HG03025 (cell line): ENCODE measurements at regions not wholly inside any gene's neighbourhood (a gene's known extent, or its start where the extent isn't known, plus 50 kb on each side); places are given as distances from the start of the nearest gene placed in this dataset.

Experiments
- ATAC-seq: cut with Tn5 transposase; IDR thresholded peaks from one replicate; pipeline ENCODE4 v1.9.1; 2021; ENCODE audit warnings: mild to moderate bottlenecking, moderate library complexity; ENCODE audit not compliant: unreplicated experiment, low FRiP score

GRCh38 chr14:65866886-65867285, 454.4 kb downstream of the FUT8 start:
- ATAC-seq: no peak

- ATAC-seq: no peak
Measured at GRCh38 chr14:65867333-65867732, 454.8 kb downstream of the FUT8 start.

- no peak for ATAC-seq
Measured at GRCh38 chr14:65872536-65872935, 460.0 kb downstream of the FUT8 start.

GRCh38 chr14:65877166-65877565, 464.6 kb downstream of the FUT8 start:
- no peak for ATAC-seq

DNA sequence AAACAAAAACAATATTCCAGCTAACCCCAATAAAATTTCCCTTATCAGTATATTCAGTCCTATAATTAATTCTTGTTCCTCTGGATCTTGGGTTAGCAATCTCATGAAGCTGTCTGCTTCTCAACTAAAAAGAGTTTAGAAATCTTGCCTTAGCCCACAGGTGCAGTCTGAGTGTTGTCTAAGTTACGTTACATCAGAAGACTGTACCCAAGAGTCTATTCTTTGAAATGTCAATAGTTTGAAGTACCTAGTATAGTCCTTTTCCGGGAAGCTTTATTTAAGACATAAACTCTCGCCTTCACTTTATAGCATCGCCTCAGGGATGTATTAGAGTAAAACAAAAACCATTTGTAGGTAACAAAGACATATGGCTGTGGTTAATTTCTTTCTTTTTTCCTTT, 465.1 kb downstream of the FUT8 start:
- ATAC-seq: no peak

- ATAC-seq: no peak
Measured at GRCh38 chr14:65878586-65878985, 466.1 kb downstream of the FUT8 start.

DNA sequence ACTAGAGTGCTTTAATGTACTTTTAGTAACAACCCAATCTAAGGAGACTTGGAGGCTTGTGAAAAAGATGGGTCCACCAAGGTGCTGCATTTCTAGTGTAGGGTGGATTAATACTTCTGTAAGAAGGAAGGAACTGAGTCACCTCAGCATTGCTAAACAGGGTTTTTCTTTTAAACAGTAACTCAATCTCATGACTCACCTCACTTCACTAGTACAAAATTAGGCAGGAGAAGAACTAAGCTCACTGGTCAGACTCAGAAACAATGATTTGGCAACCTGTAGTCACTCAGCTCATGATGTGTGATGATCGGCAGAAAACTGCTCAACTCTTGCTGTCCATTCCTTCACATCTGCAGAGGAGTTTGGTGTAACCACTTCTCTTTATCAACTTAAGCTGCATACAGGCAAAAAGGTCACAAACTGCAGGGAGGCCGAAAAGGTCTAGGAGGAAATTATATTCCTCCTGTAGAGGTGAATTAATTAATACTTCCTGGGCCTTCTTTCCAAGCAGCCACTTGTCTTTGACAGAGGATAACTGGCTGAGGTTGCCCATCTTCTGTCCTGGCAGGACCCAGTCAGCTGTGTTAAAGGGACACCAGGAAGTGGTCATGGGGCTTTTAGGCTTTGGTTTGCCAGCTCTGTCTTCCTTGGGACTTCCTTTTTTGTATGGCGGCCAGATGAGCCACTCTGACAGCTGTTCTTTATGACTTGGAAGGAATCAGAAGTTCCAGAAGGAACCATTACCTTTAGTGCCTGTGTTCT, 466.9 kb downstream of the FUT8 start:
- no peak for ATAC-seq

DNA sequence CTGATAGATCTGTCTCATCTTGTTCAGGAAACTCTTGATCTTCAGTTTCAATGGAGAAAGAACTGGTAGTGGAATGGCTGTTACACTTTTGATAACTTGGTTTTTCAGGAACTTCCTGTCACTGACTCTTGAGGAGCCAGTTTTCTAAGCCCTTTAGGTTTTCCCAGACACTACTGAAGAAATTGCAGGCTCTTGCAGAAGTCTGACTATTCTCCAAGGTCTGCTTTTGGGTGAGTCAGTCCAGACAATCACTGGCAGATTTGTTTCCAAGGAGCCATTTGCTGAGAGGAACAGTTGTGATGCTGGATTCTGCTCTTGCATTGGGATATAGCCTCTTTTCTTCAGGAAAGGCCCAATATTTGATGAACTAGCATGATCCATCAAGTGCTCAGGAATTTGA, 468.0 kb downstream of the FUT8 start:
- no peak for ATAC-seq

DNA sequence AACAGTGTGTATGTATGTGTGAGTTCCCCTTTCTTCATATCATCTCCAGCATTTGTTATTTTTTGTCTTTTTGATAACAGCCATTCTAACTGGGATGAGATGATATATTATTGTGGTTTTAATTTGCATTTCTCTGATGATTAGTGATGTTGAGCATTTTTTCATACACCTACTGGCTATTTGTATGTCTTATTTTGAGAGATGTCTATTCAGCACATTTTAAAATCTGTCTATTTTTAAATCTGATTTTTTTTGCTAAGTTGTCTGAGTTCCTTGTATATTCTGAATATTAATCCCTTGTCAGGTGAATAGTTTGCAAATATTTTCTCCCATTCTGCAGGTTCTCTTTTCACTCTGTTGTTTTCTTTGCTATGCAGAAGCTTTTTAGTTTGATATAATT, 469.1 kb downstream of the FUT8 start:
- no peak for ATAC-seq

DNA sequence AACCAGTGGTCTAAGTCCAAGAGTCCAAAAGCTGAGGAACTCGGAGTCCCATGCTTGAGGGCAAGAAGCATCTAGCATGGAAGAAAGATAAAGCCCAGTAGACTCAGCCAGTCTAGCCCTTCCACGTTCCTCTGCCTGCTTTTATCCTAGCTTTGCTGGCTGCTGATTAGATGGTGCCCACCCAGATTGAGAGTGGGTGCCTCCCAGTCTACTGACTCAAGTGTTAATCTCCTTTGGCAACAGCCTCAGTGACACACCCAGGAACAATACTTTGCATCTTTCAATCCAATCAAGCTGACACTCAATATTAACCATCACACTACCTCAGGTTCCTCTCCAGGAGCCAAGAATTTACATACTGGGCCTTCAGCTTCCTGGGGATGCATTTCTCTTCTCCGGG, 476.1 kb downstream of the FUT8 start:
- no peak for ATAC-seq

DNA sequence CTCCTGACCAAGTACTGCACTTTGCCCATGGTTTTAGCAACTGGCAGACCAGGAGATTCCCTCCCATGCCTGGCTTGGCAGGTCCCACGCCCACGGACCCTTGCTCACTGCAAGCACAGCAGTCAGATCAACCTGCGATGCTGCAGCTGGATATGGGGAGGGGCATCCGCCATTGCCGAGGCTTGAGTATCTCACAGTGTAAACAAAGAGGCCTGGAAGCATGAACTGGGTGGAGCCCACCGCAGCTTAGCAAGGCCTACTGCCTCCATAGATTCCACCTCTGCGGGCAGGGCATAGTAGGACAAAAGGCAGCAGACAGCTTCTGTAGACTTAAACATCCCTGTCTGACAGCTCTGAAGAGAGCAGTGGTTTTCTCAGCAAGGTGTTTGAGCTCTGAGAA, 479.8 kb downstream of the FUT8 start:
- no peak for ATAC-seq

- ATAC-seq: no peak
Measured at GRCh38 chr14:65900164-65900563, 487.6 kb downstream of the FUT8 start.

DNA sequence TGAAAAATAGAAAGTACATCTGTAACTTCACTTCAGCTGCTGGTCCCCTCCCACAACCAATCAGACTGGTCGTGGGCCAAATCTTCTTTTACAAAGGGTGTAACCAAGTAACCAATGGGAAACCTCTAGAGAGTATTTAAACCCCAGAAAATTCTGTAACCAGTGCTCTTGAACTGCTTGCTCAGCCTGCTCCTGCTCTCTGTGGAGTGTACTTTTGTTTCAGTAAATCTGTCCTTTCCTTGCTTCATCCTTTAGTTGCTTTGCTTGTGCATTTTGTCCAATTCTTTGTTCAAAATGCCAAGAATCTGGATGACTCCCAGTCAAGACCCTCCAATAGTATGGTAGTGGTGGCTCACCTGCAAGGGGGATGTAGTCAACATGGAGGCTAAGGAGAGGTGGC, 489.1 kb downstream of the FUT8 start:
- ATAC-seq: no peak

DNA sequence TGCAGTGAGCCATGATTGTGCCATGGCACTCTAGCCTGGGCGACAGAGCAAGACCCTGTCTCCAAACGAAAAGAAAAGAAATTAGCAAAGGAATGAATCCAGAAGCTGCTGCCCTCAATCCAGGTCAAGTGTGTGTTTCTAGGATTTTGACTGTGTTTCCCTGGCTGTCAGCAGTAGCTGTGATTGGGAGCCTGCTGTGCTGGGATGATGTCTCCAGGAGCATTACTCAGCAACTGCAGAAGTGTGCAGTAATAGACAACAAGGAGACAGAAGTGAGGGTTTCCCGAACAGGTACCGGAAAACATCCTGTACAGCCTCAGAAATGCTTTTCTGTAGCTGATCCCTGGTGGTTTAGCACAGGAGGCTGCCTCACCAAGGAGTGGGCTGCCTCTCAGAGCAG, 492.5 kb downstream of the FUT8 start:
- ATAC-seq: no peak

DNA sequence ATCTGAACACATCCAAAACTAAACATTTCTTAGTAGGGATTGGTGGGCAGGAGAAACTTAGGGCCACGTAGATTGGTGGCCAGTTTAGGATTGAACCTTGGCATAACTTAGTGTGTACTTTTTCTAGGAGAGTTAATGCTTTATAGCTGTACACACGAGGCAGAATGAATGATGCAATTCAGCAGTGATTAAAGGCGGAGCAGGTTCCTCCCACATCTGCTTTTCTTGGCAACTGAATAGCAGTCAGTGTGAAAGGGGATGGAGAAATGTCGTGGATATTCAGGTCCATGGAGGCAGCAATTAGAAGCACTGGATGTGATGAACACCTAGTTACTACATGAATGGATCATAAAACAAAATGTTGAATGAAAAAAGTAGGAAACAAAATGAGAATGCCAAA, 493.8 kb downstream of the FUT8 start:
- no peak for ATAC-seq

GRCh38 chr14:65906948-65907347, 494.4 kb downstream of the FUT8 start:
- no peak for ATAC-seq

- ATAC-seq: no peak
Measured at GRCh38 chr14:65910108-65910786, 497.7 kb downstream of the FUT8 start.

- ATAC-seq: no peak
Measured at GRCh38 chr14:65915125-65915524, 502.6 kb downstream of the FUT8 start.

- ATAC-seq: no peak
Measured at GRCh38 chr14:65916055-65916454, 503.5 kb downstream of the FUT8 start.

- ATAC-seq: no peak
Measured at GRCh38 chr14:65920996-65921395, 508.5 kb downstream of the FUT8 start.

DNA sequence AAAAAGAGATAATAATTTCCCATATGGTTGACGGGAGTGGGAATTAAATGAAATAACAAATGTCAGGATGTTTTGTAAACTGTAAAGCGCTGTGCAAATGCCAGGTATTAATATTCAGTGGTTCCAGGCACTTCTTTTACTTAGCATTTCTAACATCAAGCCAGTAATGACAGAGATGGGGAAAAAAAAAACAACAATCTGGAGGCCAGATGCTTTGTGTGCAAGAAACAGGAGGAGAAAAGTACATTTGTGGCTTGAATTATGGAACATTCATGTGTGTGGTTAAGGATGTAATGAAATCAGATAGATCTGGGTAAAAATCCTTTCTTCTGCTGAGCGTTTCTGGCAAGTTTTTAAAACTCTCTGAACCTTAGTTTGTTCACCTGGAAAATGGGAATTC, 509.6 kb downstream of the FUT8 start:
- ATAC-seq: no peak

DNA sequence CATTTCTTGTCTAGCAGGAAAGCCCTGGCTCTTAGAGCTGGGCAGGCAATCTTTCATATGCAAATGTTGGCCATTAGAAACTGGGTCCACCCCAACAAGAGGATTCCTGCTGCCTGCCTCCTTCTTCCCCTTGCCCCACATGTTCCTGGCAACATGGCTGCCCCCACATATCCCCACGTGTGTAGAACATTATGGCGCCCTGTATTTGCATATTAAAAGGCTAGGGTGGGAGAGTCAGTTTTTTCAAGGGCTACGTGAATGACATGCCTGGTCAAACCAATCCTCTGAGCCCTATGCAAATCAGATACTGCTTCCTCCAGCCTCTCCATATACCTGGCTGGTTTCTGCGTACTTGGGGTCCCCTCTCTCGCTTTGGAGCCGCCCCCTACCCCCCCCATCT, 514.0 kb downstream of the FUT8 start:
- ATAC-seq: no peak
